HG02840 (cell line): ENCODE measurements at regions not wholly inside any gene's neighbourhood (a gene's known extent, or its start where the extent isn't known, plus 50 kb on each side); places are given as distances from the start of the nearest gene placed in this dataset.

Source experiments
- ATAC-seq: cut with Tn5 transposase; IDR thresholded peaks from one replicate; pipeline ENCODE4 v1.9.1; 2021; ENCODE audit warnings: mild to moderate bottlenecking, moderate library complexity, moderate number of reproducible peaks; ENCODE audit not compliant: unreplicated experiment, low FRiP score

- no peak for ATAC-seq
Observed at GRCh38 chr2:192265751-192266150, 71.0 kb upstream of the TMEFF2 start.

GRCh38 chr2:192254444-192254843 is 59.7 kb upstream of the TMEFF2 start:
- ATAC-seq, result no peak

GRCh38 chr2:192253692-192254091 is 59.0 kb upstream of the TMEFF2 start:
- ATAC-seq, result no peak

GRCh38 chr2:192250961-192251360 is 56.2 kb upstream of the TMEFF2 start:
- no peak for ATAC-seq

GRCh38 chr2:192247456-192247855 is 52.7 kb upstream of the TMEFF2 start:
- ATAC-seq, result no peak

- no peak for ATAC-seq
Observed at GRCh38 chr2:192246297-192246696, 51.6 kb upstream of the TMEFF2 start.

GRCh38 chr2:192245329-192245728 is 50.6 kb upstream of the TMEFF2 start:
- no peak for ATAC-seq
